Thyroid gland (tissue), 4 donors: ENCODE measurements at regions not wholly inside any gene's neighbourhood (a gene's known extent, or its start where the extent isn't known, plus 50 kb on each side); places are given as distances from the start of the nearest gene placed in this dataset.

Experiments used
- DNase-seq, 2 donors: peaks; one replicate each; pipeline ENCODE4 v3.0.0-alpha.2; 2019
- H3K27ac ChIP-seq, 3 donors: fragments of 200-600 bp; sonication (generic); 1 replicate in 2 of 3; 2 replicates in 1 of 3; pipeline ENCODE4 v1.5.1; 2016 to 2019; ENCODE audit warnings: mild to moderate bottlenecking in 1 of 3, moderate library complexity in 1 of 3
- H3K27me3 ChIP-seq: fragments of 200-600 bp; sonication (generic); one replicate; pipeline ENCODE4 v1.5.1; 2019
- H3K36me3 ChIP-seq, 2 donors: fragments of 200-600 bp; sonication (generic); one replicate each; pipeline ENCODE4 v1.5.1; 2016 to 2019
- H3K4me1 ChIP-seq, 2 donors: fragments of 200-600 bp; sonication (generic); one replicate each; pipeline ENCODE4 v1.5.1; 2017 to 2019
- H3K4me3 ChIP-seq, 3 donors: fragments of 200-600 bp; sonication (generic); replicated peaks in 1 of 3; 1 replicate in 2 of 3; 2 replicates in 1 of 3; pipeline ENCODE4 v1.5.1; 2016; ENCODE audit warnings: mild to moderate bottlenecking in 1 of 3
- H3K9me3 ChIP-seq: fragments of 200-600 bp; sonication (generic); one replicate; pipeline ENCODE4 v1.5.1; 2017
- POLR2A ChIP-seq, 2 donors: fragments of 450-650 bp; IDR thresholded peaks; one replicate each; pipeline ENCODE4 v1.6.1; 2017; ENCODE audit warnings: antibody characterized with exemption in 2 of 2, mild to moderate bottlenecking in 2 of 2, moderate library complexity in 1 of 2
- WGBS, 2 donors: methylation state at CpG; one replicate each; pipeline ENCODE4 v1.1.5; 2017; 5-methylcytosine and 5-hydroxymethylcytosine counted together
- intact Hi-C: fragments of 100-400 bp; cut with DNase I; formaldehyde crosslinking; loops from one replicate; pipeline ENCODE4 v1.15.1; 2023
- TF ChIP-seq, protein P1 (sequence below), 6 experiments: fragments of 200-600 bp in 3 of 6; fragments of 450-650 bp in 3 of 6; sonication (generic) in 3 of 6; IDR thresholded peaks; one replicate each; pipeline ENCODE4 v1.5.1; 2016 to 2019; ENCODE audit warnings: antibody characterized with exemption in 6 of 6, mild to moderate bottlenecking in 2 of 6, inconsistent platforms in 1 of 6, moderate library complexity in 1 of 6

DNA sequence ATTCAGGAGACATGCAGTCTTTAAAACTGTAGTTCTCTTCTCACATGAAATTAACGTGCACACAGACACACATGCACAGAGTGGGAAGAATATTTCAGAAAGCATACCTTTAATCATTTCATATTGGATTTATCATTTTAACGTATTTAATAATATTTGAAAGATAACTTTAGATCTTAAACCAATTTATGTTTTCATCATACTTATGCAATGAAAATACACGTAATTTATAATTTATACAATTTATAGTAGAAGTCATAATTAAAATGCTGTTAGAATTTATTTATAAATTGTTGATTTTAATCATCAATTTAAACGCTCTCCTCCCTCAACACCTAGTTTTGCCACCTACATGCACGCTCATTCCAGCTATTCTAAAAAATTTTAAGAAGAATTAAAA, 894.9 kb upstream of the CTNND2 start:
- H3K36me3 ChIP-seq = no peaks in the 10 kb centered on the region
- no peaks in the 10 kb centered on the region for H3K27me3 ChIP-seq
- DNase-seq = no peak
- WGBS, 2 donors = 92 to 93% methylated on average over 5 of the region's 5 CpGs
- H3K4me1 ChIP-seq = no peaks in the 10 kb centered on the region
- no peak overlapping the region for H3K27ac ChIP-seq
- intact Hi-C loops = no loop called here
- no peak overlapping the region for H3K4me3 ChIP-seq
- H3K9me3 ChIP-seq = no peaks in the 10 kb centered on the region
- TF ChIP-seq, protein P1, sequence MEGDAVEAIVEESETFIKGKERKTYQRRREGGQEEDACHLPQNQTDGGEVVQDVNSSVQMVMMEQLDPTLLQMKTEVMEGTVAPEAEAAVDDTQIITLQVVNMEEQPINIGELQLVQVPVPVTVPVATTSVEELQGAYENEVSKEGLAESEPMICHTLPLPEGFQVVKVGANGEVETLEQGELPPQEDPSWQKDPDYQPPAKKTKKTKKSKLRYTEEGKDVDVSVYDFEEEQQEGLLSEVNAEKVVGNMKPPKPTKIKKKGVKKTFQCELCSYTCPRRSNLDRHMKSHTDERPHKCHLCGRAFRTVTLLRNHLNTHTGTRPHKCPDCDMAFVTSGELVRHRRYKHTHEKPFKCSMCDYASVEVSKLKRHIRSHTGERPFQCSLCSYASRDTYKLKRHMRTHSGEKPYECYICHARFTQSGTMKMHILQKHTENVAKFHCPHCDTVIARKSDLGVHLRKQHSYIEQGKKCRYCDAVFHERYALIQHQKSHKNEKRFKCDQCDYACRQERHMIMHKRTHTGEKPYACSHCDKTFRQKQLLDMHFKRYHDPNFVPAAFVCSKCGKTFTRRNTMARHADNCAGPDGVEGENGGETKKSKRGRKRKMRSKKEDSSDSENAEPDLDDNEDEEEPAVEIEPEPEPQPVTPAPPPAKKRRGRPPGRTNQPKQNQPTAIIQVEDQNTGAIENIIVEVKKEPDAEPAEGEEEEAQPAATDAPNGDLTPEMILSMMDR (IDR thresholded peaks at IDR 0.05) = no peak

DNA sequence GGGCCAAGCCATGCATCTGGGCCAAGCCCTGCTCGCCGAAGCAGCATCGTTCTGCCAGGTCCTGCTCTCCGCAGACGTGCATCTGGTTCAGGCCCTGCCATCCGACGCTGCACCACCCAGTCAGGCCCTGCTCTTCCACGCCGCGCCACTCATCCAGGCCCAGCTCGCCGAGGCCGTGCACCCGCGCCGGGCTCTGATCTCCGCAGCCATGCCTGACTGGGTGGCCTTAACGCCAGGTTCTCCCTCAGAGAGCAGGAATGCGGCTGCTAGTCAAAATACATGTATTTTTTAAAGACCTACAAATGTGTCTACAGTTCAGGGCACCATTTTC, 891.1 kb upstream of the CTNND2 start:
- Histone ChIP-seq H3K27ac (no peak overlapping the region), H3K4me1 (no peaks in the 10 kb centered on the region), H3K36me3 (no peaks in the 10 kb centered on the region), H3K9me3 (no peaks in the 10 kb centered on the region), H3K4me3 (no peak overlapping the region), H3K27me3 (no peaks in the 10 kb centered on the region)
- WGBS, 2 donors = 96 to 97% methylated on average over 19 of the region's 19 CpGs
- no peak for DNase-seq
- intact Hi-C loops = no loop called here
- no peak for TF ChIP-seq POLR2A (IDR thresholded peaks at IDR 0.05)

DNA sequence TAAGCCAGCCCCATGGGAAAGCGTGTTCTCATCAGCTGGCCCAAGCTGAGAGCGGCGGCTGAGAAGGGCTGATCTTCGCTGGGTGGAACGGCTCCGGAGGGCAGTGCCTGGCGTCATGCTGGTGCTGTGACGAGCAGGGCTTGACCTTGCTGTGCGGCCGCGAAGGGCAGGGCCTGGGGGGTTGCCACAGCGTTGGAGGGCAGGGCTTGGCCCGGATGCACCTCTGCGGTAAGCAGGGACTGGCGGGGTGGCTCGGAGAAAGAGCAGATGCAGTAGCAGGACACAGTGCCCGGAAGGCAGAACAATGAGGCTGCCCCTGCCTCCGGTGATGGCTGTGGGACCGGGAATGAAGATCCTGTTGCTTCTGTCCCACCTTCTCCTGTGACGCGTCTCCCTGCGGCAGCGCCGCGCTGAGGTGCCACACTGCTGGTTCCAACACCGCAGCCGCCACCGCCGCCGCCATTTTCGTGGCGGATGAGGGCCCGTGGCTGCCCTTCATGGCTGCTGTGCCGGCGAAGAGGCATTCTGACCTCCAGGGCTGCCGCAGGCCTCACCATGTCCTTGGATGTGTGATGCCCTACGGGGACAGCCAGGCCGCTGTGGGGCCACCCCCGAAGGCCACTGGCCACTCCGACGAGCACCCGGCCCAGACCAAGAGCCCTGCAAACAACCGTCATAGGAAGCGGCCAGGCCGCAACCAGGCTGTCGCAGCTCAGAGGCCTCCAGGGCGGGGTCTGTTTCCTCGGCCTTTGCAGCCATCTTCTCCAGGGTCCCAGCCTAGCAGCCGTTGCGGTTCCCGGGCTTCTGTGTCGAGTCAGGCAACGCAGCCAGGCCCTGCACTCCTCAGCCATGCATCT, 890.5 kb upstream of the CTNND2 start:
- Histone ChIP-seq H3K36me3 (no peaks in the 10 kb centered on the region), H3K9me3 (no peaks in the 10 kb centered on the region), H3K4me3 (no peak overlapping the region), H3K27ac (no peak overlapping the region), H3K4me1 (no peaks in the 10 kb centered on the region), H3K27me3 (no peaks in the 10 kb centered on the region)
- DNase-seq = no peak
- intact Hi-C loops = no loop called here
- WGBS, 2 donors = 97 to 98% methylated on average over 32 to 51 of the region's 53 CpGs
- TF ChIP-seq, protein P1 (IDR thresholded peaks at IDR 0.05) = no peak
- no peak for TF ChIP-seq POLR2A (IDR thresholded peaks at IDR 0.05)

DNA sequence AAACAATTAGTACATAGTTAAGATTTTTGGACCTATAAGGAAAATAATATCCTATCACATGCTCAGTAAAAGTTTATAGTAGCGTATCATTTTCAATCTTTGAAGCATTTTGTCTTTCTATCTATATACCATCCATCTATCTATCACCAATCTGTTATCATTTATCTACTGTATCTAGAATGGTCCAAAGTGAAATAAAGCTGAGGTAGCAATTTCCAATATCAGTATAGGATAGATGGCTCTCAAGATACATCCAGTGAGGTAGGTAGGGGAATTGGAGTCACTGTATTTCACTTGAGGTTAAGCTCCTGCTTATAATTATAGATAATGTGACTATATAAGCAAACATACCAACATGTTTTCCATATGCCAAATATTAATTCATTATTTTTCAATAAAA, 889.1 kb upstream of the CTNND2 start:
- WGBS, 2 donors = 95 to 97% methylated on average over 1 of the region's 1 CpG
- no peaks in the 10 kb centered on the region for H3K36me3 ChIP-seq
- TF ChIP-seq POLR2A (IDR thresholded peaks at IDR 0.05) = no peak
- TF ChIP-seq, protein P1 (IDR thresholded peaks at IDR 0.05) = no peak

DNA sequence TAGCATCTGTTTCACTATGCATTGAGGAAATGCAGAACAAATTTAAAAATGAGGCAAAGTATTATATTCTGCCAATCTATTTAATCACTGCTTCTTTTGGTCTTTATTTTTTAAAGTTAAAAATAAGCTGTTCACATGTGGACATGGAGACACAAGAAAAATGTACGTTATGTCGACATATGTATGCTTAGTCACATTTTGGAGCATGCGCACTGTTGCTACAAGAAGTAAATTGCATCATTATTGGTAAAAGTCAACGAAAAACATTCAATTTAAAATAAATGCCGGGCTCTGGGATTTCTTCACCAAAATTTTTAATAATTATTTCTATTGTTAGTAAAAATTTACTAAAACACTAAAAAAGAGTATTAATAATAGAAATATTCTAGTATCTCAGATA, 876.3 kb upstream of the CTNND2 start:
- TF ChIP-seq, protein P1 (IDR thresholded peaks at IDR 0.05) = no peak
- no peak for TF ChIP-seq POLR2A (IDR thresholded peaks at IDR 0.05)
- H3K4me3 ChIP-seq = no peak overlapping the region
- H3K9me3 ChIP-seq = no peaks in the 10 kb centered on the region
- WGBS, 2 donors = 87 to 88% methylated on average over 5 of the region's 5 CpGs
- no peaks in the 10 kb centered on the region for H3K36me3 ChIP-seq
- no peak for DNase-seq
- no peak overlapping the region for H3K27ac ChIP-seq
- H3K4me1 ChIP-seq = no peaks in the 10 kb centered on the region
- intact Hi-C loops = no loop called here
- H3K27me3 ChIP-seq = no peaks in the 10 kb centered on the region

More for the DNA sequence above, 889.1 kb upstream of the CTNND2 start:
- no peak for DNase-seq
- Histone ChIP-seq H3K27me3 (no peaks in the 10 kb centered on the region), H3K27ac (no peak overlapping the region), H3K9me3 (no peaks in the 10 kb centered on the region), H3K4me3 (no peak overlapping the region), H3K4me1 (no peaks in the 10 kb centered on the region)
- intact Hi-C loops = no loop called here
